GM23248 (cell line): ENCODE measurements at regions not wholly inside any gene's neighbourhood (a gene's known extent, or its start where the extent isn't known, plus 50 kb on each side); places are given as distances from the start of the nearest gene placed in this dataset.

Source experiments
- EZH2 ChIP-seq: fragments of 200-600 bp; sonication (generic); IDR thresholded peaks from 2 replicates; pipeline ENCODE4 v1.6.1; 2018; ENCODE audit warnings: antibody characterized with exemption, mild to moderate bottlenecking; ENCODE audit not compliant: insufficient read depth, poor library complexity, severe bottlenecking
- EZH2phosphoT487 ChIP-seq: fragments of 200-600 bp; sonication (generic); IDR thresholded peaks from 2 replicates; pipeline ENCODE4 v1.6.1; 2018; ENCODE audit warnings: antibody characterized with exemption, moderate library complexity, mild to moderate bottlenecking, low read depth; ENCODE audit not compliant: insufficient read depth

- TF ChIP-seq EZH2 (no peak), EZH2phosphoT487 (no peak)
These were observed 226.3 kb upstream of the HDAC4 start for GRCh38 chr2:239626961-239627592.
